B cell (primary cell): ENCODE measurements at regions not wholly inside any gene's neighbourhood (a gene's known extent, or its start where the extent isn't known, plus 50 kb on each side); places are given as distances from the start of the nearest gene placed in this dataset.

ENCODE experiments used
- ATAC-seq: fragments of 200-7000 bp; cut with Tn5 transposase; one replicate; pipeline ENCODE4 v1.10.0; 2021; ENCODE audit warnings: low read depth, mild to moderate bottlenecking, moderate number of reproducible peaks, moderate library complexity
- CTCF ChIA-PET: fragments of 350-600 bp; sonication (Branson Sonifier 250); formaldehyde crosslinking; loops from one replicate; lab custom pipeline; 2021; ENCODE audit warnings: antibody characterized with exemption, inconsistent platforms; lab: Charles Lee
- POLR2A ChIA-PET: fragments of 350-600 bp; sonication (Branson Sonifier 250); formaldehyde crosslinking; loops from one replicate; lab custom pipeline; 2021; ENCODE audit warnings: antibody characterized with exemption; lab: Charles Lee
- DNase-seq: peaks from one replicate; pipeline ENCODE4 v3.0.0; 2013
- H2AFZ ChIP-seq: 2 replicates; pipeline ENCODE4 v1.6.1; 2012; ENCODE audit warnings: mild to moderate bottlenecking, low read depth, low read length; ENCODE audit not compliant: insufficient read depth, poor library complexity, severe bottlenecking
- H3K27ac ChIP-seq, 2 donors: 1 replicate in 1 of 2; 2 replicates in 1 of 2; pipeline ENCODE4 v1.5.1; 2012 to 2013; ENCODE audit warnings: low read length in 2 of 2, mild to moderate bottlenecking in 2 of 2, moderate library complexity in 1 of 2
- H3K27me3 ChIP-seq, 4 experiments: fragments of 200-600 bp in 1 of 4; sonication (generic) in 1 of 4; replicated peaks in 1 of 4; 1 replicate in 2 of 4; 2 replicates in 2 of 4; pipeline versions ENCODE4 v1.6.1 to v1.7.0; 2013 to 2016; ENCODE audit warnings: low read length in 3 of 4, mild to moderate bottlenecking in 2 of 4, mixed read lengths in 1 of 4, moderate library complexity in 1 of 4; ENCODE audit not compliant: insufficient read depth in 4 of 4, control insufficient read depth in 3 of 4; ENCODE audit errors: control extremely low read depth in 1 of 4
- H3K36me3 ChIP-seq, 2 experiments: replicated peaks in 1 of 2; 1 replicate in 1 of 2; 2 replicates in 1 of 2; pipeline versions ENCODE4 v1.6.1 to v1.7.1; 2013; ENCODE audit warnings: low read length in 1 of 2; ENCODE audit not compliant: insufficient read depth in 2 of 2, control insufficient read depth in 1 of 2; ENCODE audit errors: control extremely low read depth in 1 of 2, extremely low read depth in 1 of 2
- H3K4me1 ChIP-seq, 2 donors: fragments of 200-600 bp in 1 of 2; sonication (generic) in 1 of 2; 1 replicate in 1 of 2; 2 replicates in 1 of 2; pipeline versions ENCODE4 v1.5.1 to v1.6.1; 2013 to 2017; ENCODE audit warnings: low read length in 2 of 2; ENCODE audit not compliant: control insufficient read depth in 2 of 2, insufficient read depth in 2 of 2
- H3K4me2 ChIP-seq: replicated peaks from 2 replicates; pipeline ENCODE3; 2012; ENCODE audit warnings: mild to moderate bottlenecking, low read depth, low read length; ENCODE audit not compliant: poor library complexity, severe bottlenecking
- H3K4me3 ChIP-seq, 5 experiments: fragments of 200-600 bp in 1 of 5; sonication (generic) in 1 of 5; 1 replicate in 3 of 5; 2 replicates in 2 of 5; pipeline versions ENCODE4 v1.5.1 to v1.7.0; 2011 to 2016; ENCODE audit warnings: low read length in 4 of 5, mild to moderate bottlenecking in 4 of 5, low read depth in 2 of 5, control low read depth in 1 of 5, moderate library complexity in 1 of 5; ENCODE audit not compliant: insufficient read depth in 1 of 5; ENCODE audit errors: control extremely low read depth in 1 of 5, extremely low read depth in 1 of 5
- H3K79me2 ChIP-seq: fragments of 200-600 bp; sonication (generic); one replicate; pipeline ENCODE4 v1.6.0; 2016; ENCODE audit warnings: low read length; ENCODE audit not compliant: control insufficient read depth, insufficient read depth
- H3K9ac ChIP-seq: fragments of 200-600 bp; sonication (generic); 2 replicates; pipeline ENCODE4 v1.6.1; 2017; ENCODE audit warnings: mild to moderate bottlenecking, low read length, moderate library complexity
- H3K9me3 ChIP-seq, 3 donors: one replicate each; pipeline versions ENCODE4 v1.6.1 to v1.7.1; 2013; ENCODE audit warnings: low read length in 2 of 3; ENCODE audit not compliant: control insufficient read depth in 2 of 3, insufficient read depth in 1 of 3; ENCODE audit errors: control extremely low read depth in 1 of 3
- H4K20me1 ChIP-seq: 2 replicates; pipeline ENCODE4 v1.6.0; 2012; ENCODE audit warnings: mild to moderate bottlenecking, low read length; ENCODE audit not compliant: insufficient read depth, control insufficient read depth, poor library complexity, severe bottlenecking
- H3K27ac Mint-ChIP-seq: one replicate; pipeline ENCODE4 v1.8.0; 2021; ENCODE audit warnings: mixed read lengths
- H3K27me3 Mint-ChIP-seq: one replicate; pipeline ENCODE4 v1.8.0; 2021; ENCODE audit warnings: mixed read lengths
- H3K4me1 Mint-ChIP-seq: one replicate; pipeline ENCODE4 v1.8.0; 2021; ENCODE audit warnings: mixed read lengths
- H3K4me3 Mint-ChIP-seq: one replicate; pipeline ENCODE4 v1.8.0; 2021; ENCODE audit warnings: mixed read lengths
- H3K9me3 Mint-ChIP-seq: one replicate; pipeline ENCODE4 v1.8.0; 2022; ENCODE audit warnings: mixed read lengths; ENCODE audit not compliant: insufficient read depth
- CTCF ChIP-seq: fragments of 200-600 bp; IDR thresholded peaks from one replicate; pipeline ENCODE4 v1.8.0; 2022; ENCODE audit warnings: antibody characterized with exemption, mild to moderate bottlenecking
- EZH2 ChIP-seq: IDR thresholded peaks from 2 replicates; pipeline ENCODE4 v1.6.1; 2012; ENCODE audit warnings: borderline replicate concordance, low read depth, mild to moderate bottlenecking, moderate library complexity, low read length; ENCODE audit not compliant: insufficient read depth, poor library complexity, severe bottlenecking
- WGBS: methylation state at CpG from one replicate; pipeline ENCODE4 v1.1.5; 2013; ENCODE audit warnings: missing lambda C conversion rate; ENCODE audit not compliant: insufficient coverage; 5-methylcytosine and 5-hydroxymethylcytosine counted together
- intact Hi-C: fragments of 100-400 bp; cut with micrococcal nuclease; formaldehyde crosslinking; loops from one replicate; pipeline ENCODE4 v1.10.0; 2022

DNA sequence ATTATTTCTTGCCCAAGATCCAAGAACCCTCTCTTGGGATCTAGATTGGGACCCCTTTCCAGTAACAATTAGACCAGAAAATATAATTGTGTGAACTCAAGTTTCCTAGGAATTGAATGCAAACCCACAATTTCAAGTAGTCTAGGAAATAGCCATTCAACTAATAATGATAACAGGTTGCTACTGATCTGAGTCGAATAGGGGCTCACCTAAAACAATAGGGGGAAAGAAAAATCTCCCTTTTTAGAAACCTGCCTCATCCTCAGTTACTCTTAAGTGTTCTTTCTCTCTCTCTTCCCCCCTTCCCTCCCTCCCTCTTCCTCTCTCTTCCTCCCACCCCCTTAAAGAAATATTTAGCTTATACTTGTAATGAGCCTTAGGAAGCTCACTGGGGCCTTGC, 555.3 kb downstream of the IGSF11 start:
- Histone ChIP-seq H3K36me3 (no peaks in the 10 kb centered on the region), H3K9ac (no peak overlapping the region), H3K4me3 (no peak overlapping the region), H3K79me2 (no peaks in the 10 kb centered on the region), H3K27me3 (no peaks in the 10 kb centered on the region), H4K20me1 (no peaks in the 10 kb centered on the region), H3K9me3 (no peaks in the 10 kb centered on the region), H3K4me1 (no peaks in the 10 kb centered on the region), H2AFZ (no peak overlapping the region), H3K4me2 (no peak overlapping the region), H3K27ac (no peak overlapping the region)
- no peak overlapping the region for H3K27ac Mint-ChIP-seq
- POLR2A ChIA-PET, result no interaction called here
- no peak overlapping the region for H3K4me3 Mint-ChIP-seq
- no peaks in the 10 kb centered on the region for H3K9me3 Mint-ChIP-seq
- intact Hi-C loops, result no loop called here
- no peaks in the 10 kb centered on the region for H3K27me3 Mint-ChIP-seq
- WGBS, result no CpG with 5 or more reads among the region's 1 CpG
- DNase-seq, result no peak
- no peak for TF ChIP-seq CTCF
- CTCF ChIA-PET, result no interaction called here
- H3K4me1 Mint-ChIP-seq, result no peaks in the 10 kb centered on the region
- no peak for ATAC-seq

DNA sequence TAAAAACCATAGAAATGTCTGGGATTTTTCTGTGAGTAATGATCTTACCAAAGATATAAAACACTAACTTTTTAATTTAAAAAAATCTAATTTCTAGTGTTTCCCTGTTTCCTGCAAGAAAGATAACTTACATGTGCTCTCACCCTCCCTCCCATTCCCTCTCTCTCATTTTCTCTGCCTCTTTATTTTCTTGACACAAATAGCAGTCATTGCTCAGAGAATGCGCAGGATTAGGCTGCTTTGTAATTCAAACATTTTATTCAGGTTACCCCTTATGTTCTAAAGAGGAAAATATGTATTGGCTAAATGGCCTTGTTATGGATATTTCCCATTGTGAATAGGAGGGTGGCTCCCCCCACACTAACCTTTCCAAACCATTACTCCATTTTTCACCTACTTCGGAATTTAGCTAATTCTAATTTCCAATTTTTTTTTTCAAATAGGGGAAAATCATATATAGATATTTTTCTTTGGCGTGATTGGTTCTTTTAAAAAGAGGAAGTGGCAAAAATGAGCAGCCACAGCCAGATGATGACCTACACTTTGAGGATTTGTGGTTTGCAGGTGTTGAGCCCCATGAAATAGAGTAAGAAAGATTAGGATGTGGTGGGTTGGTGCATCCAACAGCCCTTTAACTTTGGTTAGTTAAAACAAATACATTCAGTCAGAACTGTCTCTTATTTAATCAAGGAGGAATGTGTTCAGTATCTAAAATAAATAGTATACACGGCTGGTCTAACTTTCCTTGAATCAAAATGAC, 554.4 kb downstream of the IGSF11 start:
- H3K9me3 Mint-ChIP-seq, result no peaks in the 10 kb centered on the region
- intact Hi-C loops, result no loop called here
- WGBS, result no CpG with 5 or more reads among the region's 4 CpGs

More for the DNA sequence above, 554.4 kb downstream of the IGSF11 start:
- ATAC-seq, result no peak
- DNase-seq, result no peak
- Mint-ChIP-seq H3K4me1 (no peaks in the 10 kb centered on the region), H3K4me3 (no peak overlapping the region), H3K27me3 (no peaks in the 10 kb centered on the region), H3K27ac (no peak overlapping the region)
- TF ChIP-seq EZH2 (no peak), CTCF (no peak)
- H3K4me1 ChIP-seq, result no peaks in the 10 kb centered on the region
- POLR2A ChIA-PET, result no interaction called here
- H4K20me1 ChIP-seq, result no peaks in the 10 kb centered on the region
- no peaks in the 10 kb centered on the region for H3K9me3 ChIP-seq
- no peaks in the 10 kb centered on the region for H3K36me3 ChIP-seq
- no peak overlapping the region for H3K9ac ChIP-seq
- no peaks in the 10 kb centered on the region for H3K79me2 ChIP-seq
- H3K4me2 ChIP-seq, result no peak overlapping the region
- H3K27ac ChIP-seq, result no peak overlapping the region
- no peak overlapping the region for H3K4me3 ChIP-seq
- no peak overlapping the region for H2AFZ ChIP-seq
- no peaks in the 10 kb centered on the region for H3K27me3 ChIP-seq
- CTCF ChIA-PET, result no interaction called here
